ENCODE measurements at regions not wholly inside any gene's neighbourhood (a gene's known extent, or its start where the extent isn't known, plus 50 kb on each side); places are given as distances from the start of the nearest gene placed in this dataset.

DNA sequence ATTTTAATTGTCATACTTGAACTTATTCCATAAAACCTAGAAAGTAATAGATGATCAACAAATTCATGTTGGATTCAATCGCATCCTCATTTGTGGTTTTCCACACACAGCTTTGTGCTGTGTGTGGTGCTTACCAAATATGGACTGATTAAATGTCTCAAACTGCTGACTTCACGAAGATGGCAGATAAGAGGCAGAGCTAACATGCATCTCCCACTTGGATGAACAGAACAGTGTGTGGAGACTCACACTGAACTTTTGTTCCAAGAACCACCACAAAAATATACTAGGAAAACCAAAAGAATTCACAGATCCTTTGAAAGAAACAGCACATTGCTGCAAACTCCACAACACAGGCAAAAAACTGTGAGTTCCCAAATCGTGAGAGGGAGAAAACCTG lies 603.7 kb downstream of the TENT5A start:
- TF ChIP-seq, protein P1, sequence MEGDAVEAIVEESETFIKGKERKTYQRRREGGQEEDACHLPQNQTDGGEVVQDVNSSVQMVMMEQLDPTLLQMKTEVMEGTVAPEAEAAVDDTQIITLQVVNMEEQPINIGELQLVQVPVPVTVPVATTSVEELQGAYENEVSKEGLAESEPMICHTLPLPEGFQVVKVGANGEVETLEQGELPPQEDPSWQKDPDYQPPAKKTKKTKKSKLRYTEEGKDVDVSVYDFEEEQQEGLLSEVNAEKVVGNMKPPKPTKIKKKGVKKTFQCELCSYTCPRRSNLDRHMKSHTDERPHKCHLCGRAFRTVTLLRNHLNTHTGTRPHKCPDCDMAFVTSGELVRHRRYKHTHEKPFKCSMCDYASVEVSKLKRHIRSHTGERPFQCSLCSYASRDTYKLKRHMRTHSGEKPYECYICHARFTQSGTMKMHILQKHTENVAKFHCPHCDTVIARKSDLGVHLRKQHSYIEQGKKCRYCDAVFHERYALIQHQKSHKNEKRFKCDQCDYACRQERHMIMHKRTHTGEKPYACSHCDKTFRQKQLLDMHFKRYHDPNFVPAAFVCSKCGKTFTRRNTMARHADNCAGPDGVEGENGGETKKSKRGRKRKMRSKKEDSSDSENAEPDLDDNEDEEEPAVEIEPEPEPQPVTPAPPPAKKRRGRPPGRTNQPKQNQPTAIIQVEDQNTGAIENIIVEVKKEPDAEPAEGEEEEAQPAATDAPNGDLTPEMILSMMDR (IDR thresholded peaks at IDR 0.05): no peak
- no peak for TF ChIP-seq POLR2AphosphoS5 (IDR thresholded peaks at IDR 0.05; ENCODE audit: insufficient read depth in 1 of 2, low read depth in 1 of 2)
- TF ChIP-seq POLR2A (IDR thresholded peaks at IDR 0.05): no peak
- Histone ChIP-seq H3K27me3 (no peaks in the 10 kb centered on the region), H3K4me3 (no peak overlapping the region), H3K36me3 (no peaks in the 10 kb centered on the region), H3K4me1 (no peaks in the 10 kb centered on the region), H3K27ac (no peak overlapping the region), H3K9me3 (no peaks in the 10 kb centered on the region)
- intact Hi-C loops (cut with DNase I): no loop called here
- no peak for DNase-seq (ENCODE audit: extremely low spot score in 2 of 2)

DNA sequence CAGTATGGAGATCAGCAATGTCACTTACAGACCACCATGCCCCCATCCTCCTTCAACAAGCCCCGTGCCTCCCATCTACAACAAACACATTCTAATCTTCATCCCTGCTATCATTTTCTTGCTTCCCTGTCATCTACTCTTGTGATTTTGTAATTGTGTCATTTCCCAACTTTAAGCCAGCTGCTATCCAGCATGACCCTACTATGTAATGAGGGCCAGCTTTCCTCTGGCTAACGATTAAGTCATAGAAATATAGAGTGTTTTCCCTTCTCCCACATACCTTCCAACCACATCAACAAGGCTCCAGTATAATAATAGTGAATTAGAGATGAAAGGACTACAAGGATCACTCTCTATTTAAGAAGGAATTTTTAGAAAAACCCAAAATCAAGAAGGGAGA lies 607.0 kb downstream of the TENT5A start:
- Histone ChIP-seq H3K27ac (no peak overlapping the region), H3K4me3 (no peak overlapping the region), H3K36me3 (no peaks in the 10 kb centered on the region), H3K27me3 (no peaks in the 10 kb centered on the region), H3K4me1 (no peaks in the 10 kb centered on the region), H3K9me3 (no peaks in the 10 kb centered on the region)
- DNase-seq (ENCODE audit: extremely low spot score in 2 of 2): no peak
- intact Hi-C loops (cut with DNase I): no loop called here
- TF ChIP-seq, protein P1 (IDR thresholded peaks at IDR 0.05): no peak
- TF ChIP-seq POLR2A (IDR thresholded peaks at IDR 0.05): no peak
- TF ChIP-seq POLR2AphosphoS5 (IDR thresholded peaks at IDR 0.05; ENCODE audit: insufficient read depth in 1 of 2, low read depth in 1 of 2): no peak

GRCh38 chr6:81144346-81144745 lies 608.1 kb downstream of the TENT5A start:
- intact Hi-C loops (cut with DNase I): no loop called here
- H3K27ac ChIP-seq: no peak overlapping the region
- TF ChIP-seq, protein P1 (IDR thresholded peaks at IDR 0.05): no peak
- no peak for TF ChIP-seq POLR2A (IDR thresholded peaks at IDR 0.05)
- TF ChIP-seq POLR2AphosphoS5 (IDR thresholded peaks at IDR 0.05; ENCODE audit: insufficient read depth in 1 of 2, low read depth in 1 of 2): no peak
- H3K27me3 ChIP-seq: no peaks in the 10 kb centered on the region
- DNase-seq (ENCODE audit: extremely low spot score in 2 of 2): no peak
- no peaks in the 10 kb centered on the region for H3K36me3 ChIP-seq
- H3K9me3 ChIP-seq: no peaks in the 10 kb centered on the region
- no peak overlapping the region for H3K4me3 ChIP-seq
- H3K4me1 ChIP-seq: no peaks in the 10 kb centered on the region

GRCh38 chr6:81138236-81138635 lies 614.2 kb downstream of the TENT5A start:
- DNase-seq (ENCODE audit: extremely low spot score in 2 of 2): no peak
- Histone ChIP-seq H3K27me3 (no peaks in the 10 kb centered on the region), H3K9me3 (no peaks in the 10 kb centered on the region), H3K27ac (no peak overlapping the region), H3K36me3 (no peaks in the 10 kb centered on the region), H3K4me1 (no peaks in the 10 kb centered on the region), H3K4me3 (no peak overlapping the region)
- TF ChIP-seq, protein P1 (IDR thresholded peaks at IDR 0.05): no peak
- TF ChIP-seq POLR2AphosphoS5 (IDR thresholded peaks at IDR 0.05; ENCODE audit: insufficient read depth in 1 of 2, low read depth in 1 of 2): no peak
- TF ChIP-seq POLR2A (IDR thresholded peaks at IDR 0.05): no peak
- intact Hi-C loops (cut with DNase I): no loop called here

- H3K36me3 ChIP-seq: no peaks in the 10 kb centered on the region
- H3K27me3 ChIP-seq: no peaks in the 10 kb centered on the region
- no peak overlapping the region for H3K27ac ChIP-seq
- H3K4me1 ChIP-seq: peaks cover 6% of the 10 kb centered on the region
- TF ChIP-seq POLR2AphosphoS5 (IDR thresholded peaks at IDR 0.05; ENCODE audit: insufficient read depth in 1 of 2, low read depth in 1 of 2) (no peak), POLR2A (IDR thresholded peaks at IDR 0.05) (no peak)
- TF ChIP-seq, protein P1 (IDR thresholded peaks at IDR 0.05): no peak
- no peak for DNase-seq (ENCODE audit: extremely low spot score in 2 of 2)
- intact Hi-C loops (cut with DNase I): no loop called here
- H3K9me3 ChIP-seq: no peaks in the 10 kb centered on the region
- no peak overlapping the region for H3K4me3 ChIP-seq
These were observed 621.5 kb downstream of the TENT5A start for GRCh38 chr6:81130969-81131368.
